Stomach (tissue), 8 donors: ENCODE measurements at regions not wholly inside any gene's neighbourhood (a gene's known extent, or its start where the extent isn't known, plus 50 kb on each side); places are given as distances from the start of the nearest gene placed in this dataset.

ENCODE experiments used
- DNase-seq, 2 donors: peaks; one replicate each; pipeline versions ENCODE4 v3.0.0 to v3.0.0-alpha.2; 2013 to 2019
- H3K27ac ChIP-seq, 5 donors: fragments of 200-600 bp in 4 of 5; sonication (generic) in 4 of 5; one replicate each; pipeline ENCODE4 v1.5.1; 2013 to 2019; ENCODE audit warnings: mild to moderate bottlenecking in 1 of 5, moderate library complexity in 1 of 5
- H3K27me3 ChIP-seq, 3 donors: fragments of 200-600 bp; sonication (generic); one replicate each; pipeline ENCODE4 v1.5.1; 2017 to 2019; ENCODE audit warnings: mixed run types in 1 of 3
- H3K36me3 ChIP-seq, 4 donors: fragments of 200-600 bp; sonication (generic); 1 replicate in 3 of 4; 2 replicates in 1 of 4; pipeline ENCODE4 v1.5.1; 2016 to 2019
- H3K4me1 ChIP-seq, 4 donors: fragments of 200-600 bp; sonication (generic); one replicate each; pipeline ENCODE4 v1.5.1; 2016 to 2019
- H3K4me3 ChIP-seq, 4 donors: fragments of 200-600 bp; sonication (generic) in 3 of 4; one replicate each; pipeline ENCODE4 v1.5.1; 2016 to 2019; ENCODE audit warnings: mild to moderate bottlenecking in 1 of 4
- H3K9me3 ChIP-seq, 4 donors: fragments of 200-600 bp; sonication (generic); one replicate each; pipeline ENCODE4 v1.5.1; 2016 to 2019
- CTCF ChIP-seq, 7 experiments: fragments of 450-650 bp in 4 of 7; fragments of 200-600 bp in 3 of 7; sonication (generic) in 3 of 7; IDR thresholded peaks; one replicate each; pipeline ENCODE4 v1.5.1; 2016 to 2019; ENCODE audit warnings: antibody characterized with exemption in 7 of 7, control low read depth in 2 of 7, mild to moderate bottlenecking in 1 of 7
- EP300 ChIP-seq: sonication (generic); formaldehyde crosslinking; IDR thresholded peaks from one replicate; pipeline ENCODE4 v1.6.1; 2017; ENCODE audit warnings: antibody characterized with exemption
- POLR2A ChIP-seq, 4 donors: fragments of 450-650 bp; IDR thresholded peaks; one replicate each; pipeline ENCODE4 v1.6.1; 2016; ENCODE audit warnings: antibody characterized with exemption in 4 of 4, control low read depth in 2 of 4, mild to moderate bottlenecking in 1 of 4, moderate library complexity in 1 of 4
- POLR2AphosphoS5 ChIP-seq, 3 donors: sonication (generic); formaldehyde crosslinking; IDR thresholded peaks; one replicate each; pipeline ENCODE4 v1.6.1; 2016; ENCODE audit warnings: antibody characterized with exemption in 3 of 3
- WGBS, 5 donors: extraction: QIAGEN DNeasy Blood & Tissue Kit in 3 of 5; methylation state at CpG; one replicate each; pipeline versions ENCODE4 v1.1.5 to v1.1.7; 2013 to 2018; 5-methylcytosine and 5-hydroxymethylcytosine counted together
- intact Hi-C: fragments of 100-400 bp; cut with DNase I; formaldehyde crosslinking; loops from one replicate; pipeline ENCODE4 v1.15.1; 2023; ENCODE audit warnings: low total_unique reads
- donor health status: healthy with polysubstance abuse.
- donor health status: Bipolar disorder and iron deficiency.
- donor health status: healthy.

GRCh38 chr12:13538136-13538535 lies 341.6 kb downstream of the EMP1 start:
- intact Hi-C loops: loop anchor here (10.0 kb wide), 2 partner anchors 173 to 253 kb away; no protein-coding TSS in a partner anchor
- Histone ChIP-seq H3K27ac (no peak overlapping the region), H3K9me3 (no peaks in the 10 kb centered on the region), H3K4me1 (peaks cover 0 to 7% (median 0%) of the 10 kb centered on the region in 4 donors), H3K27me3 (no peaks in the 10 kb centered on the region), H3K4me3 (no peak overlapping the region), H3K36me3 (no peaks in the 10 kb centered on the region)
- TF ChIP-seq EP300 (no peak), POLR2A (IDR thresholded peaks at IDR 0.05) (no peak), POLR2AphosphoS5 (IDR thresholded peaks at IDR 0.05) (no peak), CTCF (IDR thresholded peaks at IDR 0.05) (no peak)
- WGBS, 5 donors: 79 to 84% (median 81%) methylated on average over 3 of the region's 3 CpGs
- DNase-seq: no peak

GRCh38 chr12:13537623-13538022 lies 341.1 kb downstream of the EMP1 start:
- DNase-seq: no peak
- no peak for TF ChIP-seq EP300
- no peak overlapping the region for H3K27ac ChIP-seq
- H3K4me3 ChIP-seq: no peak overlapping the region
- H3K9me3 ChIP-seq: no peaks in the 10 kb centered on the region
- no peaks in the 10 kb centered on the region for H3K36me3 ChIP-seq
- no peaks in the 10 kb centered on the region for H3K27me3 ChIP-seq
- WGBS, 5 donors: 53 to 66% (median 65%) methylated on average over 2 of the region's 2 CpGs
- H3K4me1 ChIP-seq: peaks cover 0 to 7% (median 0%) of the 10 kb centered on the region in 4 donors
- intact Hi-C loops: loop anchor here (10.0 kb wide), 2 partner anchors 173 to 253 kb away; no protein-coding TSS in a partner anchor

GRCh38 chr12:13536219-13536910 lies 339.8 kb downstream of the EMP1 start:
- WGBS, 5 donors: 57 to 71% (median 61%) methylated on average over 7 of the region's 7 CpGs
- intact Hi-C loops: loop anchor here (10.0 kb wide), 2 partner anchors 172 to 252 kb away; no protein-coding TSS in a partner anchor
- no peak for DNase-seq
- Histone ChIP-seq H3K4me3 (no peak overlapping the region), H3K27ac (no peak overlapping the region), H3K36me3 (no peaks in the 10 kb centered on the region), H3K4me1 (peaks cover 0 to 7% (median 0%) of the 10 kb centered on the region in 4 donors), H3K27me3 (no peaks in the 10 kb centered on the region), H3K9me3 (no peaks in the 10 kb centered on the region)
- TF ChIP-seq EP300 (no peak), CTCF (IDR thresholded peaks at IDR 0.05) (no peak), POLR2AphosphoS5 (IDR thresholded peaks at IDR 0.05) (no peak), POLR2A (IDR thresholded peaks at IDR 0.05) (no peak)

GRCh38 chr12:13534645-13535398 lies 338.3 kb downstream of the EMP1 start:
- intact Hi-C loops: loop anchor here (10.0 kb wide), 2 partner anchors 170 to 250 kb away; no protein-coding TSS in a partner anchor
- Histone ChIP-seq H3K4me3 (peak overlapping the region in 1 of 4 donors; percentile 7), H3K4me1 (peaks cover 0 to 7% (median 0%) of the 10 kb centered on the region in 4 donors), H3K36me3 (no peaks in the 10 kb centered on the region), H3K9me3 (no peaks in the 10 kb centered on the region), H3K27ac (no peak overlapping the region), H3K27me3 (no peaks in the 10 kb centered on the region)
- DNase-seq: peak; percentile 79 to 80
- TF ChIP-seq EP300 (no peak), CTCF (IDR thresholded peaks at IDR 0.05) (peak in 5 of 7 experiments; percentile 69 to 82 (median 81)), POLR2A (IDR thresholded peaks at IDR 0.05) (no peak), POLR2AphosphoS5 (IDR thresholded peaks at IDR 0.05) (no peak)
- 29 to 36% (median 31%) methylated on average over 8 of the region's 8 CpGs for WGBS, 5 donors
